ENCODE measurements at regions not wholly inside any gene's neighbourhood (a gene's known extent, or its start where the extent isn't known, plus 50 kb on each side); places are given as distances from the start of the nearest gene placed in this dataset.
A peak's percentile ranks its signal among the peaks of the same experiment; 100 is the strongest.

GRCh38 chr2:128736689-128737545, 418.2 kb upstream of the HS6ST1 start:
- Histone ChIP-seq H3K4me1 (ENCODE audit: insufficient read depth, low read length) (peaks cover 18% of the 10 kb centered on the region), H3K9me3 (ENCODE audit: low read length) (no peaks in the 10 kb centered on the region), H3K9ac (ENCODE audit: low read length) (no peak overlapping the region), H3K27ac (ENCODE audit: low read depth, low read length) (no peak overlapping the region), H3K4me3 (ENCODE audit: low read depth in 1 of 2, low read length in 2 of 2) (peak overlapping the region; percentile 24 to 33), H3K27me3 (ENCODE audit: control insufficient read depth in 1 of 2, insufficient read depth in 2 of 2, low read length in 2 of 2) (no peaks in the 10 kb centered on the region), H3K36me3 (ENCODE audit: insufficient read depth, low read length) (no peaks in the 10 kb centered on the region)

- Histone ChIP-seq H3K9ac (ENCODE audit: low read length) (no peak overlapping the region), H3K4me1 (ENCODE audit: insufficient read depth, low read length) (peaks cover 18% of the 10 kb centered on the region), H3K27me3 (ENCODE audit: control insufficient read depth in 1 of 2, insufficient read depth in 2 of 2, low read length in 2 of 2) (no peaks in the 10 kb centered on the region), H3K9me3 (ENCODE audit: low read length) (no peaks in the 10 kb centered on the region), H3K27ac (ENCODE audit: low read depth, low read length) (no peak overlapping the region), H3K36me3 (ENCODE audit: insufficient read depth, low read length) (no peaks in the 10 kb centered on the region), H3K4me3 (ENCODE audit: low read depth in 1 of 2, low read length in 2 of 2) (no peak overlapping the region)
Measured at GRCh38 chr2:128737546-128737826, 418.8 kb upstream of the HS6ST1 start.

- H3K9me3 ChIP-seq (ENCODE audit: low read length), result no peaks in the 10 kb centered on the region
- H3K4me1 ChIP-seq (ENCODE audit: insufficient read depth, low read length), result peaks cover 13% of the 10 kb centered on the region
- H3K4me3 ChIP-seq (ENCODE audit: low read depth in 1 of 2, low read length in 2 of 2), result no peak overlapping the region
- no peaks in the 10 kb centered on the region for H3K27me3 ChIP-seq (ENCODE audit: control insufficient read depth in 1 of 2, insufficient read depth in 2 of 2, low read length in 2 of 2)
- H3K27ac ChIP-seq (ENCODE audit: low read depth, low read length), result no peak overlapping the region
- H3K36me3 ChIP-seq (ENCODE audit: insufficient read depth, low read length), result no peaks in the 10 kb centered on the region
- H3K9ac ChIP-seq (ENCODE audit: low read length), result no peak overlapping the region
Measured at GRCh38 chr2:128738446-128739110, 419.9 kb upstream of the HS6ST1 start.

GRCh38 chr2:128742467-128742866, 423.8 kb upstream of the HS6ST1 start:
- H3K27ac ChIP-seq (ENCODE audit: low read depth, low read length), result no peak overlapping the region
- no peaks in the 10 kb centered on the region for H3K36me3 ChIP-seq (ENCODE audit: insufficient read depth, low read length)
- H3K9ac ChIP-seq (ENCODE audit: low read length), result no peak overlapping the region
- H3K9me3 ChIP-seq (ENCODE audit: low read length), result no peaks in the 10 kb centered on the region
- no peak overlapping the region for H3K4me3 ChIP-seq (ENCODE audit: low read depth in 1 of 2, low read length in 2 of 2)
- no peaks in the 10 kb centered on the region for H3K4me1 ChIP-seq (ENCODE audit: insufficient read depth, low read length)
- no peaks in the 10 kb centered on the region for H3K27me3 ChIP-seq (ENCODE audit: control insufficient read depth in 1 of 2, insufficient read depth in 2 of 2, low read length in 2 of 2)

GRCh38 chr2:128745946-128746345, 427.3 kb upstream of the HS6ST1 start:
- no peaks in the 10 kb centered on the region for H3K4me1 ChIP-seq (ENCODE audit: insufficient read depth, low read length)
- H3K36me3 ChIP-seq (ENCODE audit: insufficient read depth, low read length), result no peaks in the 10 kb centered on the region
- no peak overlapping the region for H3K4me3 ChIP-seq (ENCODE audit: low read depth in 1 of 2, low read length in 2 of 2)
- H3K27ac ChIP-seq (ENCODE audit: low read depth, low read length), result no peak overlapping the region
- no peaks in the 10 kb centered on the region for H3K27me3 ChIP-seq (ENCODE audit: control insufficient read depth in 1 of 2, insufficient read depth in 2 of 2, low read length in 2 of 2)
- no peak overlapping the region for H3K9ac ChIP-seq (ENCODE audit: low read length)
- no peaks in the 10 kb centered on the region for H3K9me3 ChIP-seq (ENCODE audit: low read length)

GRCh38 chr2:128746356-128746755, 427.7 kb upstream of the HS6ST1 start:
- H3K27ac ChIP-seq (ENCODE audit: low read depth, low read length), result no peak overlapping the region
- no peak overlapping the region for H3K9ac ChIP-seq (ENCODE audit: low read length)
- no peaks in the 10 kb centered on the region for H3K36me3 ChIP-seq (ENCODE audit: insufficient read depth, low read length)
- H3K9me3 ChIP-seq (ENCODE audit: low read length), result no peaks in the 10 kb centered on the region
- no peaks in the 10 kb centered on the region for H3K4me1 ChIP-seq (ENCODE audit: insufficient read depth, low read length)
- no peaks in the 10 kb centered on the region for H3K27me3 ChIP-seq (ENCODE audit: control insufficient read depth in 1 of 2, insufficient read depth in 2 of 2, low read length in 2 of 2)
- H3K4me3 ChIP-seq (ENCODE audit: low read depth in 1 of 2, low read length in 2 of 2), result no peak overlapping the region

GRCh38 chr2:128748336-128748735, 429.7 kb upstream of the HS6ST1 start:
- H3K27me3 ChIP-seq (ENCODE audit: control insufficient read depth in 1 of 2, insufficient read depth in 2 of 2, low read length in 2 of 2), result no peaks in the 10 kb centered on the region
- H3K36me3 ChIP-seq (ENCODE audit: insufficient read depth, low read length), result no peaks in the 10 kb centered on the region
- no peak overlapping the region for H3K4me3 ChIP-seq (ENCODE audit: low read depth in 1 of 2, low read length in 2 of 2)
- no peaks in the 10 kb centered on the region for H3K9me3 ChIP-seq (ENCODE audit: low read length)
- H3K4me1 ChIP-seq (ENCODE audit: insufficient read depth, low read length), result no peaks in the 10 kb centered on the region
- H3K9ac ChIP-seq (ENCODE audit: low read length), result no peak overlapping the region
- H3K27ac ChIP-seq (ENCODE audit: low read depth, low read length), result no peak overlapping the region

- no peaks in the 10 kb centered on the region for H3K27me3 ChIP-seq (ENCODE audit: control insufficient read depth in 1 of 2, insufficient read depth in 2 of 2, low read length in 2 of 2)
- no peaks in the 10 kb centered on the region for H3K9me3 ChIP-seq (ENCODE audit: low read length)
- no peaks in the 10 kb centered on the region for H3K4me1 ChIP-seq (ENCODE audit: insufficient read depth, low read length)
- H3K9ac ChIP-seq (ENCODE audit: low read length), result no peak overlapping the region
- no peak overlapping the region for H3K4me3 ChIP-seq (ENCODE audit: low read depth in 1 of 2, low read length in 2 of 2)
- no peaks in the 10 kb centered on the region for H3K36me3 ChIP-seq (ENCODE audit: insufficient read depth, low read length)
- no peak overlapping the region for H3K27ac ChIP-seq (ENCODE audit: low read depth, low read length)
Measured at GRCh38 chr2:128748835-128749605, 430.4 kb upstream of the HS6ST1 start.

GRCh38 chr2:128750328-128751165, 431.9 kb upstream of the HS6ST1 start:
- H3K9ac ChIP-seq (ENCODE audit: low read length), result no peak overlapping the region
- no peak overlapping the region for H3K27ac ChIP-seq (ENCODE audit: low read depth, low read length)
- no peak overlapping the region for H3K4me3 ChIP-seq (ENCODE audit: low read depth in 1 of 2, low read length in 2 of 2)
- H3K4me1 ChIP-seq (ENCODE audit: insufficient read depth, low read length), result no peaks in the 10 kb centered on the region
- no peaks in the 10 kb centered on the region for H3K36me3 ChIP-seq (ENCODE audit: insufficient read depth, low read length)
- H3K27me3 ChIP-seq (ENCODE audit: control insufficient read depth in 1 of 2, insufficient read depth in 2 of 2, low read length in 2 of 2), result no peaks in the 10 kb centered on the region
- H3K9me3 ChIP-seq (ENCODE audit: low read length), result no peaks in the 10 kb centered on the region

GRCh38 chr2:128751746-128752145, 433.1 kb upstream of the HS6ST1 start:
- H3K4me3 ChIP-seq (ENCODE audit: low read depth in 1 of 2, low read length in 2 of 2), result no peak overlapping the region
- no peaks in the 10 kb centered on the region for H3K27me3 ChIP-seq (ENCODE audit: control insufficient read depth in 1 of 2, insufficient read depth in 2 of 2, low read length in 2 of 2)
- H3K9me3 ChIP-seq (ENCODE audit: low read length), result no peaks in the 10 kb centered on the region
- H3K27ac ChIP-seq (ENCODE audit: low read depth, low read length), result no peak overlapping the region
- no peaks in the 10 kb centered on the region for H3K36me3 ChIP-seq (ENCODE audit: insufficient read depth, low read length)
- H3K9ac ChIP-seq (ENCODE audit: low read length), result no peak overlapping the region
- H3K4me1 ChIP-seq (ENCODE audit: insufficient read depth, low read length), result no peaks in the 10 kb centered on the region

GRCh38 chr2:128752691-128753263, 434.1 kb upstream of the HS6ST1 start:
- no peak overlapping the region for H3K9ac ChIP-seq (ENCODE audit: low read length)
- H3K36me3 ChIP-seq (ENCODE audit: insufficient read depth, low read length), result no peaks in the 10 kb centered on the region
- no peaks in the 10 kb centered on the region for H3K4me1 ChIP-seq (ENCODE audit: insufficient read depth, low read length)
- H3K4me3 ChIP-seq (ENCODE audit: low read depth in 1 of 2, low read length in 2 of 2), result no peak overlapping the region
- H3K27ac ChIP-seq (ENCODE audit: low read depth, low read length), result no peak overlapping the region
- H3K9me3 ChIP-seq (ENCODE audit: low read length), result no peaks in the 10 kb centered on the region
- H3K27me3 ChIP-seq (ENCODE audit: control insufficient read depth in 1 of 2, insufficient read depth in 2 of 2, low read length in 2 of 2), result no peaks in the 10 kb centered on the region

Data from muscle layer of colon (tissue), 2 donors.